NCI-H2107 (cell line): ENCODE measurements at regions not wholly inside any gene's neighbourhood (a gene's known extent, or its start where the extent isn't known, plus 50 kb on each side); places are given as distances from the start of the nearest gene placed in this dataset.
A peak's percentile ranks its signal among the peaks of the same experiment; 100 is the strongest.

Experiments
- DNase-seq: peaks from one replicate; lab custom pipeline; 2025; lab: John Stamatoyannopoulos, UW

GRCh38 chr9:113646946-113647914 is 183.7 kb downstream of the RGS3 start:
- DNase-seq = no peak

- DNase-seq = no peak
These were observed 184.5 kb downstream of the RGS3 start for GRCh38 chr9:113648048-113648447.

GRCh38 chr9:113648586-113648985 is 185.1 kb downstream of the RGS3 start:
- no peak for DNase-seq

GRCh38 chr9:113649054-113649453 is 185.5 kb downstream of the RGS3 start:
- no peak for DNase-seq

GRCh38 chr9:113649855-113650206 is 186.3 kb downstream of the RGS3 start:
- DNase-seq = no peak

GRCh38 chr9:113650207-113651131 is 186.9 kb downstream of the RGS3 start:
- DNase-seq = peak; percentile 25

GRCh38 chr9:113651896-113652295 is 188.4 kb downstream of the RGS3 start:
- no peak for DNase-seq

GRCh38 chr9:113652355-113653152 is 189.0 kb downstream of the RGS3 start:
- no peak for DNase-seq

- no peak for DNase-seq
These were observed 190.4 kb downstream of the RGS3 start for GRCh38 chr9:113653746-113654604.

- DNase-seq = no peak
These were observed 191.3 kb downstream of the RGS3 start for GRCh38 chr9:113654605-113655428.

GRCh38 chr9:113656771-113657670 is 193.5 kb downstream of the RGS3 start:
- no peak for DNase-seq

GRCh38 chr9:113657765-113658544 is 194.4 kb downstream of the RGS3 start:
- peak; percentile 37 for DNase-seq

GRCh38 chr9:113658545-113658895 is 195.0 kb downstream of the RGS3 start:
- DNase-seq = no peak

GRCh38 chr9:113659039-113659438 is 195.5 kb downstream of the RGS3 start:
- no peak for DNase-seq

- no peak for DNase-seq
These were observed 196.2 kb downstream of the RGS3 start for GRCh38 chr9:113659740-113660139.

GRCh38 chr9:113660196-113660595 is 196.7 kb downstream of the RGS3 start:
- DNase-seq = no peak

- no peak for DNase-seq
These were observed 197.5 kb downstream of the RGS3 start for GRCh38 chr9:113661074-113661473.

GRCh38 chr9:113664181-113664875 is 200.8 kb downstream of the RGS3 start:
- no peak for DNase-seq
